GM21786 (cell line): ENCODE measurements at regions not wholly inside any gene's neighbourhood (a gene's known extent, or its start where the extent isn't known, plus 50 kb on each side); places are given as distances from the start of the nearest gene placed in this dataset.

Experiments
- ATAC-seq: cut with Tn5 transposase; IDR thresholded peaks from one replicate; pipeline ENCODE4 v1.9.1; 2021; ENCODE audit not compliant: unreplicated experiment

DNA sequence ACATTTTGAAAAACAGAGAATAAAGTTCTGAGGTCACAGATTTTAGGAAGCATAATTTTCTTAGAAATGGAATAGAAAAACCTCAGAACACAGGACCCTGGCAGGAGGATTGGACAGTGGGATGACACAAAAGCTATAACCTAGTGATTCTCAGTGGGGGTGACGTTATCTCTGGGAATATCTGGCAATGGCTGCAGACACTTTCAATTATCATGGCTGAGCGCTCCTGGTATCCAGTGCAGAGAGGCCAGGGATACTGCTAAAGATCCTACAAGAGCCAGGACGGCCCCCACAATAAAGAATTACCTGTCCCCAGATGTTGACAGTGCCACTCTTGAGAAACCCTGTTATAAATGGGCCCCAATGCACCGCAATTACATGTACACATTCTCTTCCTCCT lies 117.2 kb upstream of the SPRED2 start:
- no peak for ATAC-seq

GRCh38 chr2:65549257-65549627 lies 116.8 kb upstream of the SPRED2 start:
- ATAC-seq, result no peak

DNA sequence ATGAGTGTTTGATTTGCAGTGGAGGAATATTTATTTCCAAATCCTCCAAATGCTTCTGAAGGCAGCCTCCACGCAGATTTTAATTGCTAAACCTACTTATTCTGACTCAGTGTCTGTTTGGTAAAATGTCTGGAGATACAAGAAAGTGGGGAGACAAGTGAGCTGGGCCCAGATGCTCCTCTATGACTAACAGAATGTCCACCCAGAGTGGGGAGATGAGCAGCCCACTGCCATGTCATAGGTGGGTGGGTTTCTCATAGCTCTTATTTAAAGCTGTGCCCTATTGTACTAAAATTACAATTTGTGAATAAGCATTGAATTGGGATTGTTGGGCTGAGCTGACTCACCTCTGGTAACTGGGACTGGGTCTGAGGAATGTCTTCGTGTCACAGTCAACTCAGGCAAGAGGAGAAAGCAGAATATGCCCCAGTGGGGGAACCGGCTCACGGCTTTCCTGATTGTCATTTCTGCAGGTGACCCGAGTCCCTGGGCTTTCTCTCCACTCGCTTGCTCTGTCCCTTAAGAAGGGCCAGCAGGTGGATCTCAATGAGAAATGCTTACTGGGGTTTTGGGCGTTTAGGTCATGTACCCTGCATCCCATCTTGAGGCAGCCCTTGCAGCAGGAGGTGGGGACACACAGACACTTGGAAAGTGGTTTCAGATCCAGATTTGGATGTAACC lies 116.3 kb upstream of the SPRED2 start:
- no peak for ATAC-seq

GRCh38 chr2:65548064-65548463 lies 115.7 kb upstream of the SPRED2 start:
- ATAC-seq, result no peak

- ATAC-seq, result no peak
Measured at GRCh38 chr2:65545837-65546805, 113.7 kb upstream of the SPRED2 start.

DNA sequence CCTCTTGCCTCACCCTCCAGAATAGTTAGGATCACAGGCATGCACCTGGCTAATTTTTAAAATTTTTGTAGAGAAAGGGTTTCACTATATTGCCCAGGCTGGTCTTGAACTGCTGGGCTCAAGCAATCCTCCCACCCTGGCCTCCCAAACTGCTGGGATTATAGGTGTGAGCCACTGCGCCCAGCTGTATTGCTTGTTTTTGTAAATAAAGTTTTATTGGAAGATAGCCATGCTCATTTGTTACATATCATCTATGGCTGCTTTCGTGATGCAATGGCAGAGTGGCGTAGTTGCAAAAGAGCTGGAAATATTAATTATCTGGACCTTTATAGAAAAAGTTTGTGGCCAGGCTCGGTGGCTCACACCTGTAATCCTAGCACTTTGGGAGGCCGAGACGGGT lies 109.4 kb upstream of the SPRED2 start:
- no peak for ATAC-seq

DNA sequence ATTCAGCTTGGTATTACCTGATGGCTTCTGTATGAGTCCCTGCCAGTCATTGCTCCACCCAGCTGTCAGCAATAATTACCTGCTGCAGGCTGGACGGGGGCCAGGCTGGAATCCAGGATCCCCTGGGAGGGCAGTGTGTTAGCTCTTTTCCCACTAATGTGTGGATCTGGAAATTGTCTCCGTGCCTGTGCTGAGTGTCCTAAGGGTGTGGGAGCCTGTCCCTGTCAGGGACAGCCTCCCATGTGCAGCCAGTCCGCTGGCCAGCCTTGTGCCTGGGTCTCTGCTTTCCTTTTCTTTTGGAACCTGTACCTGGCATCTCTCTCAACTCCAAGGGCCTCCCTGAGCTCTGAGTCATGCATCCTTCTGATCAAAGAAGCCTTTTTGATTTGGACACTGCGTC lies 107.2 kb upstream of the SPRED2 start:
- no peak for ATAC-seq

DNA sequence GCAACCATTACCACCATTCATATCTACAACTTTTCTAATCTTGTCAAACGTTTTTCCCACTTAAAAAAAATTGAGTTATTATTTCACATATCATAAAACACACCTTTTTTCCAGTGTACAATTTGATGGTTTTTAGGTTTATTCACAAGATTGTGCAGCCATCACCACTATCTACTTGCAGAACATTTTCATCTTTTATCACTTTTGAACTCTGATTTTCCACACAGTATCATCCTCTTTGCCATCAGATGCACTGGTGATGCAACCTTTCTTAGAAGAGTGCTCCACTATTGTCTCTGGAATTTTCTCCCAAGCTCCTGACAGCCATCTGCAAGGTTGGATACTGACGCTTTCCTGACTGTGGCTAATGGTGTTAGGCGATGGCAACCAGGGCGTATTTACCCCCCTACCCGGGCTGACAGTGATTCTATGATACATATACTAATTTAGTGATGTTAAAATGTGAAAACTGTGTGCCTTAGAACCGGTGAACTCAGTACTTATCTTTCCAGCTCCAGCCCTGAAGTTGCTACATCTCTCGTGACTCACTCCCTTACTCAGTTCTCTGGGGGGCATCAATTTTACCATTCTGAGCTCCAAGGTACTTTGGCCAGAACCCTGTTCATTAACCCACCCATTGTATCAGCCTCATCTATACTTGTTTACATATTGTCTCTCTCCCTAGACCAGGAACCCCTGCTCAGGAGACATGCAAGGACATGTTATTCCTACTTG lies 105.4 kb upstream of the SPRED2 start:
- no peak for ATAC-seq

DNA sequence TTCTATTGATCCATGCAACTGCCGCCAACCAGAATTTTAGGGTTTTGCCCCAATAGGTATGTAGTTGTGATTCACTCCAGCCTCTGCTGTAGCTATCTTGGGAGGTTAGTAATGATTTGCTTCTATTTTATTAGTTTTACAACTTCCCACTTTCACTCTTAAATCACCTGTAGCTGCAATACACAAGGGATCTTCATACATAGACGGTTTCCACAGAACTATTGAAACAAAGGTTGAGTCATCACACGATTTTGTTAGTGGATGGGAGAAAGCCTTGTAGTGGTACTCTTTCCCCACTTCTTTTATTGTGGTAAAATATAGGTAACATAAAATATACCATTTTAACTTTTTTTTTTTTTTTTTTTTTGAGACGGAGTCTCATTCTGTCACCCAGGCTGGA lies 104.2 kb upstream of the SPRED2 start:
- peak; percentile 89 for ATAC-seq

DNA sequence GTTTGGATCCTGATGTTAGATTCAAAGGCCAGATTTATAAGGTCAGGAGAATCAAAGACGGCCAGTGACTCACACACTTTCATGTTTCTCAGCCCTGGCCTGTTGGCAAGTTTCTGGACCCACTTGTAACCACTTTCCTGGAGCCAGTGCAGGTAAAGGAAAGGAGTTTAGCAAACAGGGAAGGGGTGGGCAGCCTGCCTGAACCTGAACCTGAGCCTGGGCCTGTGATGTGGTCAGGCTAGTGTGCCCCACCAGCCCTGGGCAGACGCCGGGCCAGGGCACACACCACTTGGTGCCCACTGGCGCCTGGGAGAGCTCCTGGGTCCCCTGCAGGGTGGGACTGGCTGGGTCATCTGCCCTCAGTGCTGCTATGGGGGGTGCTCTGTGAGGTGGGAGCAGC lies 100.5 kb upstream of the SPRED2 start:
- no peak for ATAC-seq

GRCh38 chr2:65532326-65532725 lies 99.9 kb upstream of the SPRED2 start:
- no peak for ATAC-seq

DNA sequence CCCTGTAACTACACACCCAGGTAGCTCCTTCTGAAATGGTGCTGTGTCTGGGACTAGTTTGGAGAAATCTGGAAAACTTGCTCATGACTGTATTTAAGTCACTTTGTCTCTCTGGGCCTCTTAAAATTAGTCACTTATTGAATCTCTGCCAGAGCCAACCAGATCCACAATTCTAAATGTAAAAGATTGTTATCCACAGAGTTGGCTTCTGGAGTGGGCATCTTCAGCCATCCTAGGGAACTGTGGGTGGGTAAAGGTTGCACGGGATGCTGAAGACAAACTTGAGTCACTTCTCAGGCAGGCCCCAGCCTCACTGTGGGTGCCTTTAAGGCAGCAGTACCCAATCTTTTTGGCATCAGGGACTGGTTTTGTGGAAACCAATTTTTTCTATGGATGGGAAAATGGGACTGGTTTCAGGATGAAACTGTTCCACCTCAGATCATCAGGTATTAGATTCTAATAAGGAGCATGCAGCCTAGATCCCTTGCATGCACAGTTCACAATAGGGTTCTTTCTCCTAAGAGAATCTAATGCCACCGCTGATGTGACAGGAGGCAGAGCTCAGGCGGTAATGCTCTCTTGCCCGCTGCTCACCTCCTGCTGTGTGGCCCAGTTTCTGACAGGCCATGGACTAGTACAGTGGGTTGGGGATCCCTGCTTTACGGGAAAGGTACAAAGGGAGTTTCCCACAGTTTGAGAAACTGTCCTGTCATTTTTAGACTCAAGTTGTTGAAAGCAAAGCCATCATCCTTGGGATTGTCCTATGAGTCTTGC lies 98.3 kb upstream of the SPRED2 start:
- ATAC-seq, result no peak

DNA sequence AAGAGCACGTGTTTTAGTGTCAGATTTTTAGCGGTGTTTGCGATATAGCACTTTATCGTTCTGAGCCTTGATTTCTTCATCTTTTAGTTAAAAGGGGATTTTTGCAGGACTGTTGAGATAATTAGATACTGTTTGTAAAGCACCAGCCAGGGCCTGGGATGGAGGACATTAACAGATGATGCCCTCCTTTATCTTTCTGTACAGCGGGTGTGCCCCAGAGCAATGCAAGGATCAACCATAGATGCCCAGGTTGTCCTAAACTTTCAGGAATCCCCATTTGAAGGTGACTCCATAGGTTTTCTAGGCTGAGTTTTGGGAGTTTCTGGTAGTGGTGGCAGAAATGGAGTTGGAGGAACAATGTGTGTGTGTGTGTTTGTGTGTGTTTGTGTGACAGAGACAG lies 97.0 kb upstream of the SPRED2 start:
- no peak for ATAC-seq

DNA sequence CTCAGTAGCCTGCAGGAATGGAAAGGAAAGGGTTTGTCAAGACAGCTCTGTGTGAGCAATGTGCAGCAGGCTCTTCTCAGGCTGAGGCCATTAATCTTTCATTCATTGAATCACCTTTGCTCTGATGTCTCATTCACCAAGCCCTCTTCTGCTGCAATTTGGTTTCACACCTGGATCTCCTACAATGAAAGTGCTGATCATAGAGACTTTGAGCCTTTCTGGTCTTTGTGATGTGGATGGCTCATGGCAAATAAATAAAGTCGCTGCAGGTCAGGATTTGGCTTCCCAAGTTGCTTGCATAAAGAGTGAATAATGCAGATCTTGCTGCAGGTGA lies 95.8 kb upstream of the SPRED2 start:
- ATAC-seq, result no peak

- no peak for ATAC-seq
Measured at GRCh38 chr2:65527451-65528240, 95.2 kb upstream of the SPRED2 start.

GRCh38 chr2:65525616-65526231 lies 93.3 kb upstream of the SPRED2 start:
- no peak for ATAC-seq

- ATAC-seq, result no peak
Measured at GRCh38 chr2:65522922-65523321, 90.5 kb upstream of the SPRED2 start.

DNA sequence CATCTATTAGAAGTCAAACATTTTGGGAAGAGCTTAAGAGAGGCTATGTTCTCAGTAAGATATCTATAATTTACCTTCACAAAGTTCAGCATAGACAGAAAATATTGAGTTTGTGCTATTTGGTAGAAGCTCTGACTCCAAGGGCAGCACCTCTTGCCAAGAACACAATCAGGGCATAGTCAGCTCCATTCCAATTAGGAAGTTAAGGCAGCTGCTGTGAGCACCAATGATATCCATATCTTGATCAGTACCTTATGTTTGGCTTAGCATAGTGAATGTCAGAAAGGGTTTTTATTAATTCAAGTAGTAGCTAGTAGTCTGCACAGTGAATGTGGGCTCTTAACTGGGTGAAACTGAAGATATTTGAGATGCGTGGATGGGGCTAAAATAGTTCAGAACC lies 86.4 kb upstream of the SPRED2 start:
- no peak for ATAC-seq

DNA sequence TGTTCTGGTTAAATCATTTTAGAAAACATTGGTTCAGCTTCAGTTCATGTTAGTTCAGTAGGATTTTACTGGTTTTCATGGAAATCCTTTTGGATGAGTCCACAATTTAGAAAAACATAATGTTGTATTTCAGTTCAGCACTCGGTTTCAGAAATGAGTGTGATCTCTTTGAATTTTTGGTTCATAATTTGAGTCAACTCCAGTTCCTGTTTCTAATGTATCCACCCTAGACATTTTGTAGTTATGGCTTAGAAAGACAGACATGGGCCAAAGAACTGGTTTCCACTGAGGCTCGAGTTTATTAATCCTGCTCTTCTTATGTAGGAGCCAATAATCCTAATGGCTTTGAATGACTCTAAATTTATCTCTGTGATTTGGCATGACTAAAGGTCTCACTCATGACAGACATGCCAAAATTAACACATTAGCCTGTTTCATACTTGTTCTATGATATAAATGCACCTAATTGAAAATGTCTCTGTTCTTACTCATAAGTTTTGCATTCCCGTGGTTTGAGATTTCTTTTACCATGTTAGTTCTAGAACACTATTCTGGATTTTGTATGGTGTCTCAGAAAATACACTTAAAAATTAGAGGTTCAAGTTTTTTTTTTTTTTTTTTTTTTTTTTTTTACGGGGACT lies 82.3 kb upstream of the SPRED2 start:
- no peak for ATAC-seq
